HG02623 (cell line): ENCODE measurements at regions not wholly inside any gene's neighbourhood (a gene's known extent, or its start where the extent isn't known, plus 50 kb on each side); places are given as distances from the start of the nearest gene placed in this dataset.
"Not testable (repeated sequence)": the region's sequence is repeated elsewhere in the genome, so short reads cannot be mapped to it uniquely, and the experiment has no call there.

Experiments
- ATAC-seq: cut with Tn5 transposase; IDR thresholded peaks from one replicate; pipeline ENCODE4 v1.9.1; 2021; ENCODE audit warnings: moderate library complexity; ENCODE audit not compliant: unreplicated experiment

- no peak for ATAC-seq
Measured at GRCh38 chr16:62760398-62760797, 724.2 kb upstream of the CDH8 start.

GRCh38 chr16:62755938-62756337, 719.7 kb upstream of the CDH8 start:
- ATAC-seq, result no peak

GRCh38 chr16:62752854-62753253, 716.6 kb upstream of the CDH8 start:
- no peak for ATAC-seq

- ATAC-seq, result no peak
Measured at GRCh38 chr16:62751218-62751617, 715.0 kb upstream of the CDH8 start.

- ATAC-seq, result no peak
Measured at GRCh38 chr16:62741692-62742091, 705.5 kb upstream of the CDH8 start.

GRCh38 chr16:62738666-62739460, 702.6 kb upstream of the CDH8 start:
- ATAC-seq, result no peak

- no peak for ATAC-seq
Measured at GRCh38 chr16:62732092-62732491, 695.9 kb upstream of the CDH8 start.

- not testable (repeated sequence) for ATAC-seq
Measured at GRCh38 chr16:62724670-62725269, 688.5 kb upstream of the CDH8 start.

- ATAC-seq, result no peak
Measured at GRCh38 chr16:62720651-62721050, 684.4 kb upstream of the CDH8 start.

- ATAC-seq, result no peak
Measured at GRCh38 chr16:62717026-62717425, 680.8 kb upstream of the CDH8 start.

- no peak for ATAC-seq
Measured at GRCh38 chr16:62715701-62716100, 679.5 kb upstream of the CDH8 start.

- no peak for ATAC-seq
Measured at GRCh38 chr16:62712566-62712965, 676.3 kb upstream of the CDH8 start.

- ATAC-seq, result no peak
Measured at GRCh38 chr16:62711797-62712196, 675.6 kb upstream of the CDH8 start.

GRCh38 chr16:62709794-62710193, 673.6 kb upstream of the CDH8 start:
- ATAC-seq, result no peak

GRCh38 chr16:62701426-62701825, 665.2 kb upstream of the CDH8 start:
- no peak for ATAC-seq

- ATAC-seq, result no peak
Measured at GRCh38 chr16:62700426-62701294, 664.4 kb upstream of the CDH8 start.

- ATAC-seq, result peak; percentile 63
Measured at GRCh38 chr16:62692685-62693084, 656.4 kb upstream of the CDH8 start.

- ATAC-seq, result no peak
Measured at GRCh38 chr16:62681819-62682218, 645.6 kb upstream of the CDH8 start.

- ATAC-seq, result no peak
Measured at GRCh38 chr16:62678796-62679195, 642.6 kb upstream of the CDH8 start.

- no peak for ATAC-seq
Measured at GRCh38 chr16:62676306-62676705, 640.1 kb upstream of the CDH8 start.

- ATAC-seq, result no peak
Measured at GRCh38 chr16:62665269-62665668, 629.0 kb upstream of the CDH8 start.

- ATAC-seq, result no peak
Measured at GRCh38 chr16:62664566-62664965, 628.3 kb upstream of the CDH8 start.
